HCT116 (cell line): ENCODE measurements at regions not wholly inside any gene's neighbourhood (a gene's known extent, or its start where the extent isn't known, plus 50 kb on each side); places are given as distances from the start of the nearest gene placed in this dataset.

Experiments used
- ATAC-seq: fragments of 200-7000 bp; cut with Tn5 transposase; 2 replicates; pipeline ENCODE4 v1.9.1; 2020; ENCODE audit warnings: mild to moderate bottlenecking, moderate library complexity
- BruUV-seq: library from RNA; stranded (reverse); fragments of 400-500 nt; replicated peaks from 2 replicates; lab custom pipeline; 2021; lab: Mats Ljungman, UMichigan
- CTCF ChIA-PET: fragments of 300-600 bp; sonication (Branson Sonifier 250); formaldehyde crosslinking; loops from one replicate; lab custom pipeline; 2021; ENCODE audit warnings: antibody characterized with exemption; lab: Charles Lee
- POLR2A ChIA-PET: fragments of 300-600, 350-600 bp; sonication (Branson Sonifier 250); formaldehyde crosslinking; loops from one replicate; lab custom pipeline; 2021; ENCODE audit warnings: antibody characterized with exemption; lab: Charles Lee
- RAD21 ChIA-PET, 2 experiments: fragments of 300-600 bp; sonication (Branson Sonifier 250); formaldehyde crosslinking; loops; one replicate each; lab custom pipeline; 2023; ENCODE audit warnings: low total read pairs in 2 of 2; ENCODE audit not compliant: uncharacterized antibody in 2 of 2, unreplicated experiment in 2 of 2, low non-redundant PET in 1 of 2; lab: Charles Lee
- DNase-seq: peaks from one replicate; pipeline ENCODE4 v3.0.0-alpha.2; 2010; ENCODE audit warnings: low read depth, low spot score
- H2AFZ ChIP-seq: fragments of 200-600 bp; shearing (Covaris generic), sonication (generic); 2 replicates; pipeline ENCODE4 v1.6.1; 2017; ENCODE audit warnings: low read depth, mixed run types, mixed read lengths, antibody characterized with exemption, low read length; ENCODE audit not compliant: poor library complexity, severe bottlenecking
- H3K27ac ChIP-seq: 2 replicates; pipeline ENCODE4 v1.5.1; 2012; ENCODE audit warnings: low read depth, low read length
- H3K27me3 ChIP-seq: fragments of 200-600 bp; sonication (generic); 2 replicates; pipeline ENCODE4 v1.6.1; 2016; ENCODE audit warnings: mixed run types, low read length, mixed read lengths; ENCODE audit not compliant: insufficient read depth
- H3K36me3 ChIP-seq, 2 experiments: fragments of 200-500 bp in 1 of 2; fragments of 200-600 bp in 1 of 2; sonication (Bioruptor generic) in 1 of 2; sonication (generic) in 1 of 2; 2 replicates each; pipeline versions ENCODE4 v1.5.1 to v1.6.1; 2014 to 2016; ENCODE audit warnings: low read length in 2 of 2, inconsistent platforms in 1 of 2, mixed read lengths in 1 of 2, mixed run types in 1 of 2; ENCODE audit not compliant: insufficient read depth in 2 of 2, control insufficient read depth in 1 of 2
- H3K4me1 ChIP-seq, 2 experiments: fragments of 200-600 bp in 1 of 2; sonication (generic) in 1 of 2; 2 replicates each; pipeline versions ENCODE4 v1.5.1 to v1.6.1; 2012 to 2017; ENCODE audit warnings: low read length in 2 of 2, inconsistent platforms in 1 of 2, mild to moderate bottlenecking in 1 of 2, mixed read lengths in 1 of 2, mixed run types in 1 of 2, moderate library complexity in 1 of 2; ENCODE audit not compliant: insufficient read depth in 2 of 2, control insufficient read depth in 1 of 2
- H3K4me2 ChIP-seq: fragments of 200-600 bp; sonication (generic); 2 replicates; pipeline ENCODE4 v1.6.1; 2017; ENCODE audit warnings: mixed run types, low read length, mixed read lengths
- H3K4me3 ChIP-seq, 2 experiments: fragments of 200-600 bp in 1 of 2; sonication (generic) in 1 of 2; replicated peaks in 1 of 2; 2 replicates each; pipeline ENCODE4 v1.5.1; 2011 to 2016; ENCODE audit warnings: low read length in 2 of 2, control low read depth in 1 of 2, low read depth in 1 of 2, mild to moderate bottlenecking in 1 of 2, mixed read lengths in 1 of 2, mixed run types in 1 of 2
- H3K79me2 ChIP-seq: fragments of 200-600 bp; sonication (generic); 2 replicates; pipeline ENCODE4 v1.6.1; 2017; ENCODE audit warnings: mild to moderate bottlenecking, mixed run types, low read length, moderate library complexity, mixed read lengths; ENCODE audit not compliant: insufficient read depth
- H3K9ac ChIP-seq: fragments of 200-600 bp; sonication (generic); 2 replicates; pipeline ENCODE4 v1.6.1; 2016; ENCODE audit warnings: low read length, mixed read lengths
- H3K9me2 ChIP-seq: fragments of 200-600 bp; sonication (generic), shearing (Covaris generic); 2 replicates; pipeline ENCODE4 v1.6.1; 2017; ENCODE audit warnings: mixed run types, mild to moderate bottlenecking, moderate library complexity; ENCODE audit not compliant: insufficient read depth
- H3K9me3 ChIP-seq, 2 experiments: fragments of 200-500 bp in 1 of 2; fragments of 200-600 bp in 1 of 2; sonication (Bioruptor generic) in 1 of 2; sonication (generic) in 1 of 2; 2 replicates each; pipeline ENCODE4 v1.6.1; 2014 to 2017; ENCODE audit warnings: low read length in 2 of 2, mixed read lengths in 2 of 2, inconsistent platforms in 1 of 2, low read depth in 1 of 2, mild to moderate bottlenecking in 1 of 2, mixed run types in 1 of 2, moderate library complexity in 1 of 2; ENCODE audit not compliant: control insufficient read depth in 1 of 2, insufficient read depth in 1 of 2
- H4K20me1 ChIP-seq: fragments of 200-600 bp; sonication (generic), shearing (Covaris generic); 2 replicates; pipeline ENCODE4 v1.6.1; 2017; ENCODE audit warnings: mixed run types, mild to moderate bottlenecking, moderate library complexity; ENCODE audit not compliant: insufficient read depth
- ATF3 ChIP-seq: IDR thresholded peaks from 2 replicates; pipeline ENCODE4 v1.6.1; 2012
- CBX3 ChIP-seq: IDR thresholded peaks from 2 replicates; pipeline ENCODE4 v1.6.1; 2012; ENCODE audit warnings: low read depth
- EGR1 ChIP-seq: IDR thresholded peaks from 2 replicates; pipeline ENCODE4 v1.6.1; 2012; ENCODE audit warnings: low read depth
- EZH2 ChIP-seq: fragments of 200-600 bp; sonication (generic); IDR thresholded peaks from 2 replicates; pipeline ENCODE4 v1.6.1; 2017; ENCODE audit warnings: antibody characterized with exemption, mixed run types
- EZH2phosphoT487 ChIP-seq: fragments of 200-600 bp; IDR thresholded peaks from 2 replicates; pipeline ENCODE4 v1.6.1; 2018; ENCODE audit warnings: antibody characterized with exemption, borderline replicate concordance
- FOSL1 ChIP-seq: IDR thresholded peaks from 2 replicates; pipeline ENCODE4 v1.6.1; 2012; ENCODE audit warnings: low read depth
- JUND ChIP-seq: IDR thresholded peaks from 2 replicates; pipeline ENCODE4 v1.6.1; 2012
- MAX ChIP-seq: IDR thresholded peaks from 2 replicates; pipeline ENCODE4 v1.6.1; 2012
- POLR2A ChIP-seq: IDR thresholded peaks from 2 replicates; pipeline ENCODE4 v1.7.0; 2011; ENCODE audit warnings: borderline replicate concordance; ENCODE audit not compliant: insufficient read depth, insufficient read length; ENCODE audit errors: extremely low read depth
- POLR2AphosphoS5 ChIP-seq: IDR thresholded peaks from 2 replicates; pipeline ENCODE4 v1.6.1; 2011; ENCODE audit warnings: mild to moderate bottlenecking, low read depth, low read length, moderate library complexity
- RAD21 ChIP-seq: IDR thresholded peaks from 2 replicates; pipeline ENCODE4 v1.6.1; 2012; ENCODE audit warnings: low read depth, mild to moderate bottlenecking
- REST ChIP-seq: IDR thresholded peaks from 2 replicates; pipeline ENCODE4 v1.6.1; 2012; ENCODE audit warnings: low read depth
- SIN3A ChIP-seq: IDR thresholded peaks from 2 replicates; pipeline ENCODE4 v1.6.1; 2012; ENCODE audit warnings: low read depth
- SP1 ChIP-seq: IDR thresholded peaks from 2 replicates; pipeline ENCODE4 v1.6.1; 2012; ENCODE audit warnings: low read depth
- SRF ChIP-seq: IDR thresholded peaks from 2 replicates; pipeline ENCODE4 v1.6.1; 2012; ENCODE audit warnings: low read depth
- YY1 ChIP-seq: IDR thresholded peaks from 2 replicates; pipeline ENCODE4 v1.6.1; 2011; ENCODE audit warnings: low read length, low read depth, moderate library complexity, mild to moderate bottlenecking; ENCODE audit not compliant: insufficient replicate concordance; ENCODE audit errors: extremely low read depth
- ZBTB33 ChIP-seq: IDR thresholded peaks from 2 replicates; pipeline ENCODE4 v1.6.1; 2011; ENCODE audit warnings: mild to moderate bottlenecking, low read length, moderate library complexity; ENCODE audit not compliant: insufficient replicate concordance; ENCODE audit errors: extremely low read depth
- ZFX ChIP-seq: fragments of 450-650 bp; IDR thresholded peaks from 2 replicates; pipeline ENCODE4 v1.6.1; 2017
- ZNF274 ChIP-seq: fragments of 200-500 bp; sonication (Bioruptor generic); IDR thresholded peaks from 2 replicates; pipeline ENCODE4 v1.6.1; 2014; ENCODE audit warnings: mild to moderate bottlenecking, low read depth, low read length, inconsistent platforms
- intact Hi-C: fragments of 100-400 bp; cut with micrococcal nuclease; formaldehyde crosslinking; loops from 2 replicates; pipeline ENCODE4 v1.10.0; 2022

- no peak for TF ChIP-seq CBX3
Measured at GRCh38 chr3:139182598-139182997, 137.9 kb upstream of the PRR23C start (continued).

- Histone ChIP-seq H3K4me3 (no peak overlapping the region), H2AFZ (no peak overlapping the region), H3K9me3 (no peaks in the 10 kb centered on the region; a peak in 1 of 4 replicates), H4K20me1 (no peaks in the 10 kb centered on the region), H3K79me2 (no peaks in the 10 kb centered on the region), H3K27me3 (no peaks in the 10 kb centered on the region), H3K4me2 (no peak overlapping the region), H3K4me1 (no peaks in the 10 kb centered on the region), H3K36me3 (no peaks in the 10 kb centered on the region), H3K9ac (no peak overlapping the region)
- no TSS peak for BruUV-seq
- intact Hi-C loops: no loop called here
- CTCF ChIA-PET: no interaction called here
- ATAC-seq (no peak), DNase-seq (no peak)
- no peak for TF ChIP-seq ZBTB33
- no peak for TF ChIP-seq CBX3
- TF ChIP-seq EZH2phosphoT487: no peak
- TF ChIP-seq EGR1: no peak
- TF ChIP-seq EZH2: no peak
- TF ChIP-seq JUND: no peak
- TF ChIP-seq FOSL1: no peak
- TF ChIP-seq ZNF274: no peak
- TF ChIP-seq SP1: no peak
- TF ChIP-seq MAX: no peak
- no peak for TF ChIP-seq ATF3
- no peak for TF ChIP-seq YY1
- no peak for TF ChIP-seq RAD21
- TF ChIP-seq ZFX: no peak
- TF ChIP-seq POLR2A: no peak
- TF ChIP-seq SIN3A: no peak
- TF ChIP-seq REST: no peak
- no peak for TF ChIP-seq SRF
- no peak for TF ChIP-seq POLR2AphosphoS5
- TF ChIP-seq, all 23 proteins: peak for 0
- RAD21 ChIA-PET: no interaction called here
- H3K9me2 ChIP-seq: no peaks in the 10 kb centered on the region
- POLR2A ChIA-PET: interaction anchor here (0.5 kb wide), 1 partner anchor 163 kb away, joined by 3 read pairs; no protein-coding TSS in a partner anchor
- no peak overlapping the region for H3K27ac ChIP-seq
Measured at GRCh38 chr3:139185527-139185926, 140.8 kb upstream of the PRR23C start.
